ENCODE measurements at regions not wholly inside any gene's neighbourhood (a gene's known extent, or its start where the extent isn't known, plus 50 kb on each side); places are given as distances from the start of the nearest gene placed in this dataset.

- Histone ChIP-seq H3K4ac (ENCODE audit: low read depth, low read length) (no peak overlapping the region), H4K8ac (replicated peaks; ENCODE audit: insufficient read length, low read depth, low read length) (no peak overlapping the region), H3K27me3 (ENCODE audit: insufficient read depth, low read length) (no peaks in the 10 kb centered on the region), H2AFZ (ENCODE audit: low read length) (no peak overlapping the region), H2BK120ac (ENCODE audit: low read depth, low read length, poor library complexity, severe bottlenecking) (no peak overlapping the region), H4K5ac (ENCODE audit: insufficient read length, low read depth, low read length) (no peak overlapping the region), H2BK20ac (ENCODE audit: low read depth, low read length, poor library complexity, severe bottlenecking) (no peak overlapping the region), H3K27ac (ENCODE audit: insufficient read length, low read depth, low read length) (no peak overlapping the region), H4K20me1 (ENCODE audit: control insufficient read depth, insufficient read depth, insufficient read length) (no peaks in the 10 kb centered on the region), H3K9me3 (ENCODE audit: control insufficient read depth, low read depth, low read length) (no peaks in the 10 kb centered on the region), H3K4me2 (ENCODE audit: insufficient read depth, insufficient read length, low read length) (no peak overlapping the region), H2BK12ac (ENCODE audit: insufficient read length, low read depth, low read length) (no peak overlapping the region), H3K23ac (ENCODE audit: insufficient read length, low read depth, low read length) (no peak overlapping the region), H3K23me2 (ENCODE audit: insufficient read length, low read depth, low read length, poor library complexity, severe bottlenecking) (no peaks in the 10 kb centered on the region), H2BK5ac (ENCODE audit: insufficient read length, low read length) (no peak overlapping the region), H3K79me2 (ENCODE audit: insufficient read depth, low read length) (no peaks in the 10 kb centered on the region), H2BK15ac (ENCODE audit: low read depth, low read length) (no peak overlapping the region), H4K91ac (ENCODE audit: insufficient read length, low read depth, low read length) (no peak overlapping the region), H3K18ac (ENCODE audit: insufficient read length, low read depth, low read length) (no peak overlapping the region), H3T11ph (ENCODE audit: low read length) (no peak overlapping the region), H3K9ac (ENCODE audit: extremely low read depth, insufficient read length, low read length) (no peak overlapping the region), H2AK5ac (ENCODE audit: insufficient read length, low read length) (no peak overlapping the region), H3K14ac (ENCODE audit: insufficient read depth, low read length) (no peak overlapping the region; the same call in 1 of the 2 replicates), H3K56ac (ENCODE audit: insufficient read length, low read depth, low read length) (no peak overlapping the region), H3K4me1 (ENCODE audit: insufficient read depth, low read length) (peaks cover 4% of the 10 kb centered on the region; the same call in 1 of the 2 replicates), H3K79me1 (ENCODE audit: insufficient read depth, low read depth, low read length, poor library complexity, severe bottlenecking) (no peaks in the 10 kb centered on the region)
- H3K9me3 Mint-ChIP-seq = peaks cover 11 to 14% of the 10 kb centered on the region in 2 experiments
- DNase-seq = no peak
- H3K36me3 Mint-ChIP-seq (ENCODE audit: insufficient read depth in 1 of 3, low read depth in 3 of 3) = peaks cover 5 to 31% (median 6%) of the 10 kb centered on the region in 3 experiments; a peak in 6 of 7 replicates
- H3K4me1 Mint-ChIP-seq = peaks cover 28 to 29% of the 10 kb centered on the region in 2 experiments
- no peaks in the 10 kb centered on the region; the same call in 1 of the 2 replicates for H3K27me3 Mint-ChIP-seq (ENCODE audit: low read depth)
- H3K4me3 Mint-ChIP-seq = no peak overlapping the region
- no CpG with 5 or more reads among the region's 4 CpGs for whole genome bisulfite sequencing (ENCODE audit: extremely low coverage, insufficient read length, low lambda C conversion rate)
- no peak for TF ChIP-seq CTCF (conservative IDR thresholded peaks at IDR 0.05)
- H3K27ac Mint-ChIP-seq = no peak overlapping the region
These were observed 185.9 kb downstream of the ANAPC1 start for GRCh38 chr2:111698089-111698488.

Data from H9 (cell line).